RWPE2 (cell line): ENCODE measurements at regions not wholly inside any gene's neighbourhood (a gene's known extent, or its start where the extent isn't known, plus 50 kb on each side); places are given as distances from the start of the nearest gene placed in this dataset.

Experiments used
- ATAC-seq: fragments of 200-7000 bp; cut with Tn5 transposase; 3 replicates; pipeline ENCODE4 v1.9.1; 2021; ENCODE audit warnings: low read depth
- DNase-seq: peaks from one replicate; pipeline ENCODE4 v3.0.0-alpha.2; 2020; ENCODE audit warnings: low spot score
- H3K27ac ChIP-seq: fragments of 450-650 bp; 2 replicates; pipeline ENCODE4 v1.5.1; 2017; ENCODE audit warnings: mild to moderate bottlenecking; ENCODE audit not compliant: poor library complexity, severe bottlenecking
- H3K27me3 ChIP-seq: fragments of 250-450 bp; sonication (Bioruptor Pico); 2 replicates; pipeline ENCODE4 v1.5.1; 2021; ENCODE audit warnings: mild to moderate bottlenecking, moderate library complexity; ENCODE audit not compliant: insufficient read depth, poor library complexity, severe bottlenecking
- H3K36me3 ChIP-seq: fragments of 250-450 bp; sonication (Bioruptor Pico); 2 replicates; pipeline ENCODE4 v1.5.1; 2020; ENCODE audit warnings: low read depth, mild to moderate bottlenecking, moderate library complexity
- H3K4me1 ChIP-seq: fragments of 250-450 bp; sonication (Bioruptor Pico); 2 replicates; pipeline ENCODE4 v1.5.1; 2021; ENCODE audit warnings: mild to moderate bottlenecking, moderate library complexity; ENCODE audit not compliant: insufficient read depth, poor library complexity, severe bottlenecking
- H3K4me3 ChIP-seq: fragments of 250-450 bp; sonication (Bioruptor Pico); 2 replicates; pipeline ENCODE4 v1.5.1; 2021; ENCODE audit warnings: mild to moderate bottlenecking, moderate library complexity; ENCODE audit not compliant: severe bottlenecking
- H3K9me3 ChIP-seq: fragments of 250-450 bp; sonication (Bioruptor Pico); 2 replicates; pipeline ENCODE4 v1.5.1; 2021; ENCODE audit warnings: mild to moderate bottlenecking, moderate library complexity; ENCODE audit not compliant: severe bottlenecking
- TF ChIP-seq, protein P1 (sequence below): fragments of 450-650 bp; IDR thresholded peaks from one replicate; pipeline ENCODE4 v1.5.1; 2017; ENCODE audit warnings: mild to moderate bottlenecking, moderate library complexity; ENCODE audit not compliant: poor library complexity, severe bottlenecking

DNA sequence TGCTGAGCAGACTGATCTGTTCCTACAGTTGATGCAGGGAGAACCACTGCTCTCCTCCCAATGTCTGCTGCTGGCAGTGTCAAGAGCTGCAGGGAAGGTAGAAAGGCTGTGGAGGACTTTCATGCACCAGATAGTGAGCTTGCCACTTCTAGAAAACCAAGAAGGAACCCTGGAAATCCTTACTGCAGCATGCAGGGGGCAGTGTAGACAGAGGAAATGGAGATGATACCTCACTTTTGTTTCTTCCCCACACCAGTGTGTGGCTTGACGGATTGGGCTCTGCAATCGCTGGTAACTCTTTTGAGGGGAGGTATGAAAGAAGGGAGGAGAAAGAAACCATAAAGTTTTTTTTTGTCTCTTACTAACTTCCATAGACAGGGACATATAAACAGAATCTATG, 480.7 kb downstream of the DMAC1 start:
- ATAC-seq = no peak
- no peak for DNase-seq
- Histone ChIP-seq H3K4me3 (no peak overlapping the region), H3K27ac (no peak overlapping the region), H3K9me3 (no peaks in the 10 kb centered on the region), H3K27me3 (no peaks in the 10 kb centered on the region), H3K36me3 (no peaks in the 10 kb centered on the region), H3K4me1 (no peaks in the 10 kb centered on the region)
- TF ChIP-seq, protein P1, sequence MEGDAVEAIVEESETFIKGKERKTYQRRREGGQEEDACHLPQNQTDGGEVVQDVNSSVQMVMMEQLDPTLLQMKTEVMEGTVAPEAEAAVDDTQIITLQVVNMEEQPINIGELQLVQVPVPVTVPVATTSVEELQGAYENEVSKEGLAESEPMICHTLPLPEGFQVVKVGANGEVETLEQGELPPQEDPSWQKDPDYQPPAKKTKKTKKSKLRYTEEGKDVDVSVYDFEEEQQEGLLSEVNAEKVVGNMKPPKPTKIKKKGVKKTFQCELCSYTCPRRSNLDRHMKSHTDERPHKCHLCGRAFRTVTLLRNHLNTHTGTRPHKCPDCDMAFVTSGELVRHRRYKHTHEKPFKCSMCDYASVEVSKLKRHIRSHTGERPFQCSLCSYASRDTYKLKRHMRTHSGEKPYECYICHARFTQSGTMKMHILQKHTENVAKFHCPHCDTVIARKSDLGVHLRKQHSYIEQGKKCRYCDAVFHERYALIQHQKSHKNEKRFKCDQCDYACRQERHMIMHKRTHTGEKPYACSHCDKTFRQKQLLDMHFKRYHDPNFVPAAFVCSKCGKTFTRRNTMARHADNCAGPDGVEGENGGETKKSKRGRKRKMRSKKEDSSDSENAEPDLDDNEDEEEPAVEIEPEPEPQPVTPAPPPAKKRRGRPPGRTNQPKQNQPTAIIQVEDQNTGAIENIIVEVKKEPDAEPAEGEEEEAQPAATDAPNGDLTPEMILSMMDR = no peak

DNA sequence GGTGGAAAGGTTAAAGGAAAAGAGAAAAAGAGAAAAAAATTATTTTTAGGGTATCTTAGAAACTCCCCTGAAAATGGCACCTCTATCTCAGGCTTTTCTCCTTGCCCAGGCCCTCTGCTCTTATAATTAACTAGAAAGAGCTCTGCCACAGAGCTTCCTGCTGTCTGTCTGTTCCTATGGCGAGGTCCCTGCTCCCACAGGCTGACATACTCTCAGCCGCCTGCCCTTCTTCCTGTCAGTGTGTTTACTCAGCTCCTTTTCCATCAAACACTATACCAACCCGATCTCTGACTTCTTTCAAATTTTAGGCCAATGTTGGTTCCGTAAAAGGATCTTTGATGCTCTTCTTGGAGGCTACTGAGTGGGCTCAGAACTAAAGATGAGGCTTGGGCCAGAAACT, 482.6 kb downstream of the DMAC1 start:
- H3K27me3 ChIP-seq = no peaks in the 10 kb centered on the region
- H3K4me1 ChIP-seq = no peaks in the 10 kb centered on the region
- DNase-seq (no peak), ATAC-seq (no peak)
- no peak overlapping the region for H3K4me3 ChIP-seq
- TF ChIP-seq, protein P1 = no peak
- no peaks in the 10 kb centered on the region for H3K9me3 ChIP-seq
- H3K36me3 ChIP-seq = no peaks in the 10 kb centered on the region
- H3K27ac ChIP-seq = no peak overlapping the region

DNA sequence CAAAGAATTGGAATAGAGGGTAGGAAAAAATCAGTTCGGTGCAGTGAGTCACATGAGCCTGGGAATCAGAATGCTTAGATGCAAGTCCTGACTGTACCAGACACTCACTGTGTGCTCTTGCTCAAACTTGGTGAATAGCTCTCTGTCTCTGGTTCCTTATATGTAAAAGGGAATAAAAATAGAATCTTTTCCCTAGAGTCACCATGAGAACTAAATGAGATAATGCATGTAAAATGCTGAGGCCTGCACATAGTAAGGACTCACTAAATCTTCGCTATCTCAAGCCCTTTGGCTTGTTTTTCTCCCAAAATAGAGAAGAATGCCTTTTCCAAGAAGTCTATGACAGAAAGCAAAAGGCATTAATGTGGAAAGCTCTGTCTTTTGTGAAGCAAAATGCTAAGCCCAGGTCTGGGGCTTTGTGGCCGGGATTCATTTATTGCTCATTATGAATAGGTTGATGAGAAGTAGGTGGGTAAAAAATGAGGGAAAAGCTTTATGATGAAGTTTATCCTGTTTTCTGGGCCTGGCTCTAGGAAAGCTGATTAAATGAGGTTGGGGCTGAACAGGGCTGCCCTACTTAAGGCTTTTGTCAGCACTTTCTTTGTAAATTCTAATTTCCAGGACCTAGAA, 483.3 kb downstream of the DMAC1 start:
- ATAC-seq = no peak
- TF ChIP-seq, protein P1 = no peak
- no peaks in the 10 kb centered on the region for H3K9me3 ChIP-seq

DNA sequence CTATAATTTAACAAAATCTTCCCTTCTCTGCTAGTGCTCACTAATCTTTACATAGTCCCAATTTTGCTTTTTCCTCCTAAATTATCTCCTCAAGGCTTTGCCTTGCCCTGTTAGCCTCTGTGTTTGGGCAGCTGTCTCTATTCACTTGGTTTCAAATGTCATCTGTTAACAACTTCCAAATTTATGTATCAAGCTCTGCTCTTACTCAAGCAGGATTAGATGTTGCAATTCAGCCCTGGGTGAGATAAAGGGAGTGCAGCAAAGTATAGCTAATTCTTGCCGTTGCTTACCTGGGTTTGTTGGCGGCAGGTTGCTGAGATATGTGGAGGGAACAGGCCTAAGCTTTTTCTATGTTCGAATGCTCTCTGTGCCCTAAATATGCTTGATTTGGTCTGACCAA, 483.8 kb downstream of the DMAC1 start:
- no peaks in the 10 kb centered on the region for H3K9me3 ChIP-seq
- H3K27ac ChIP-seq = no peak overlapping the region
- no peaks in the 10 kb centered on the region for H3K27me3 ChIP-seq
- no peaks in the 10 kb centered on the region for H3K4me1 ChIP-seq
- no peak for DNase-seq
- ATAC-seq = no peak
- TF ChIP-seq, protein P1 = no peak
- no peak overlapping the region for H3K4me3 ChIP-seq
- no peaks in the 10 kb centered on the region for H3K36me3 ChIP-seq

More for the DNA sequence above, 483.3 kb downstream of the DMAC1 start:
- no peaks in the 10 kb centered on the region for H3K36me3 ChIP-seq
- H3K27me3 ChIP-seq = no peaks in the 10 kb centered on the region
- no peaks in the 10 kb centered on the region for H3K4me1 ChIP-seq
- no peak overlapping the region for H3K27ac ChIP-seq
- H3K4me3 ChIP-seq = no peak overlapping the region
- DNase-seq = no peak

DNA sequence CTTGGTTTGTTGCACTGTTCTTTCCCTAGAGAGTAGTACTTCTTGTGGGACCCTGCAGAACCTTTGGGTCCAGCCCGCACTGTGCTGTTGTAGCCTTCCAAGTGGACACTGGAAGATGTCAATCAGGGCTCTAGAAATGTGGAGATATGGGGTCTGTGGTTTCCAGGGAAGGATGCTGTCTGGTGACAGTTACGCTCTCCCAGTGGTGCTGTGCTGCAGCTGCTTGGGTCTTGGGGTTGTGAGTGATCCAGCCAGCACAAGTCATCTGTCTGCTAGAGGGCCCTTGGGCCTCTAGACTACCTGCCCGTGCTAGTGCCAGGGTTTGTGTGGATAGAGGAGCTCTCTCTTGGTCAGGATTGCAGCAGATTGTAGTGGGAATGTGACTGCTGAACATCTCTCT, 484.5 kb downstream of the DMAC1 start:
- no peaks in the 10 kb centered on the region for H3K4me1 ChIP-seq
- no peak for ATAC-seq
- TF ChIP-seq, protein P1 = no peak

More for the DNA sequence above, 484.5 kb downstream of the DMAC1 start:
- Histone ChIP-seq H3K27ac (no peak overlapping the region), H3K27me3 (no peaks in the 10 kb centered on the region), H3K36me3 (no peaks in the 10 kb centered on the region), H3K4me3 (no peak overlapping the region), H3K9me3 (no peaks in the 10 kb centered on the region)
- no peak for DNase-seq
